ENCODE measurements at regions not wholly inside any gene's neighbourhood (a gene's known extent, or its start where the extent isn't known, plus 50 kb on each side); places are given as distances from the start of the nearest gene placed in this dataset.

DNA sequence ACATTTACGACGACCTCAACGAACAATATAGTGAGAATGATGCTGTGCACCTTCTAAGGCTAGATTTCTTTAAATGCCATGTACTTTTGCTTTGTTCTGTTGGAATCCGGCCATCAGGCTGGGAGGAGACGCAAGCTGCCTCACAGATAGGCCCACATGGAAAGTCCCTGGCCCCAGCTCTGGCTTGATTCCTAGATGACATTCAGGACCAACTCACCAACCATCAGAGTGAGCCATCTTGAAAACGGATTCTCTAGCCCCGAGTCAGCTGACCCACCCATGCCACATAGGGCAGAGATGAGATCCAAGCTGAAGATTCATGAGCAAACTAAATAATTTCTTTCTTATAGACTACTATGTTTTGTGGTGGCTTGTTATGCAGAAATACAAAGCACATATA, 164.4 kb downstream of the ZNF281 start:
- TF ChIP-seq, protein P1, sequence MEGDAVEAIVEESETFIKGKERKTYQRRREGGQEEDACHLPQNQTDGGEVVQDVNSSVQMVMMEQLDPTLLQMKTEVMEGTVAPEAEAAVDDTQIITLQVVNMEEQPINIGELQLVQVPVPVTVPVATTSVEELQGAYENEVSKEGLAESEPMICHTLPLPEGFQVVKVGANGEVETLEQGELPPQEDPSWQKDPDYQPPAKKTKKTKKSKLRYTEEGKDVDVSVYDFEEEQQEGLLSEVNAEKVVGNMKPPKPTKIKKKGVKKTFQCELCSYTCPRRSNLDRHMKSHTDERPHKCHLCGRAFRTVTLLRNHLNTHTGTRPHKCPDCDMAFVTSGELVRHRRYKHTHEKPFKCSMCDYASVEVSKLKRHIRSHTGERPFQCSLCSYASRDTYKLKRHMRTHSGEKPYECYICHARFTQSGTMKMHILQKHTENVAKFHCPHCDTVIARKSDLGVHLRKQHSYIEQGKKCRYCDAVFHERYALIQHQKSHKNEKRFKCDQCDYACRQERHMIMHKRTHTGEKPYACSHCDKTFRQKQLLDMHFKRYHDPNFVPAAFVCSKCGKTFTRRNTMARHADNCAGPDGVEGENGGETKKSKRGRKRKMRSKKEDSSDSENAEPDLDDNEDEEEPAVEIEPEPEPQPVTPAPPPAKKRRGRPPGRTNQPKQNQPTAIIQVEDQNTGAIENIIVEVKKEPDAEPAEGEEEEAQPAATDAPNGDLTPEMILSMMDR (IDR thresholded peaks at IDR 0.05) = no peak
- TF ChIP-seq POLR2A (IDR thresholded peaks at IDR 0.05) = no peak
